Hematopoietic multipotent progenitor cell treated with erythropoietin and hydrocortisone succinate and interleukin-3 and kit ligand, for 8 days (in vitro differentiated cells): ENCODE measurements at regions not wholly inside any gene's neighbourhood (a gene's known extent, or its start where the extent isn't known, plus 50 kb on each side); places are given as distances from the start of the nearest gene placed in this dataset.

Source experiments
- DNase-seq: peaks from one replicate; pipeline ENCODE4 v3.0.0-alpha.2; 2015

DNA sequence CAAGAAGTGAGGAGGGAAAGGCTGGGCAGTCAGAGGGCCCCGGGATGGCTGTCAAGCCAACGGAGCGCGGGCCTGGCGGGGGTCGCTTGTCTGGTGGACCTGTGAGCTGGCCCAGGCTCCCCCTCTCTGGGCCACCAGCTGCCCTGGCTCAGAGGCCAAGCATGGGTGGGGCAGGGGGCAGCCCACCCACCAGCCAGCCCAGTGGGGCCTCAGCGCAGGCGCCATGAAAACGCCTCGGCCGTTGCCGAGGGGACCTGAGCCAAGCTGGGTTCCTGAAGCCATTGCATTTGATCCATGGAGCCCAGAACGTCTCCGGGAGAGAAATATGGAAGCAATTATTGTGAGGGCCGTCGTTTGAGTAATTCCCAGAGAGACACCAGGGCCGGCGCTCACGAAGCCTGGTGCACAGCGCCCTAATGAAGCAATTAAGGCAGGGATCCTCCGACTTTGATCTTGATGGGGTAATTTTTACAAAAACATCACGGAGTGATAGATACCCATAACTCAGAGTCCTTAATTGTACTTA, 90.5 kb upstream of the TTC34 start:
- no peak for DNase-seq

- no peak for DNase-seq
Measured at GRCh38 chr1:2893473-2894120, 92.1 kb upstream of the TTC34 start.

GRCh38 chr1:2894381-2895041, 93.0 kb upstream of the TTC34 start:
- DNase-seq = no peak

DNA sequence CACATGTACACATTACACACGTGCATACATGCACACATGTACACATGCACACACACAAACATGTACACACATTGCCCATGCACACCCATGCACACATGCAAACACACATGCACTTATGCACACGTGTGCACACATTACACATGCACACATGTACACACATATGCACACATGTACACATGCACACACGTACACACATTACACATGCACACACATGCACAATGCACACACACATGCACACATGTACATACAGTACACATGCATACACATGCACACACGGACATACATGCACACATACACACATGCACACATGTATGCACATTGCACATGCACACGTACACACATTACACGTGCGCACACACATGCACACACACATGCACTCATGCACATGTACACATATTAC, 95.3 kb upstream of the TTC34 start:
- no peak for DNase-seq

DNA sequence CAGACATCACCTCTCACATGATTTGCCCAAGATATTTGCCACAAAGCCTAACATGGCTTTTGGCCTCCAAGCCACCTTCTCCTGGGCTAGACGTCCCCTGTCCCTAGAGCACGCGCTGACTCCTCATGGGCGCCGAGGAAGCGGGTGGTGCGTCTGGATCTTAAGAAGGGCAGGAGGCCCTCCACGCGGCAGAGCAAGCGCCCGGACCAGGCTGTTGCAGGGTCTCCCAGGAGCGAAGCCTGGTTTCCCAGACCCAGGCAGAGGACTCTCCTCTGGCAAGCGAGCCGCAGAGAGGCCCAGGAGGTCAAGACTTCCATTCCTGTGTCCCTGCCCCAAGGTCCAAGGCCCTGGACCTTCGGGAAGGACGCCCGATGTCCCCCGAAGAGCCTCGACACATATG, 101.7 kb upstream of the TTC34 start:
- no peak for DNase-seq

GRCh38 chr1:2904191-2904590, 102.7 kb upstream of the TTC34 start:
- no peak for DNase-seq

GRCh38 chr1:2905356-2905755, 103.9 kb upstream of the TTC34 start:
- DNase-seq = no peak

- DNase-seq = no peak
Measured at GRCh38 chr1:2906085-2906484, 104.6 kb upstream of the TTC34 start.

DNA sequence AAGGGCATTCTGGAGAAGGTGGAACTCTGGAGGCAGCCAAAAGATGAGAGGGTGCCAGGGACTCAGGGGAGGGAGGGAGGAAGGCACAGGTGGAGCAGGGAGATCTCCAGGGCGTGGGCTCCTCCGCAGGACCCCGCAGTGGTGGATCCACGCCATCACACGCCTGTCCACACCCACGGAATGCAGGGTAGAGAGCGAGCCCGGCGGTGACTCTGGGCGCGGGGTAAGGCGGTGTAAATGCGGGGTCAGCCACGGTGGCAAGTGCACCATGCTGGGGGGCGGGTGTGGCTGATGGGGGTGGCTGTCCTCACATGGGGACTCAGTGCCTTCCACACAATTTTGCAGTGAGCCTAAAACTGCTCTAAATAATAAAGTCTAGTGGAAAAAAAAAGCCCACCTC, 105.1 kb upstream of the TTC34 start:
- no peak for DNase-seq

DNA sequence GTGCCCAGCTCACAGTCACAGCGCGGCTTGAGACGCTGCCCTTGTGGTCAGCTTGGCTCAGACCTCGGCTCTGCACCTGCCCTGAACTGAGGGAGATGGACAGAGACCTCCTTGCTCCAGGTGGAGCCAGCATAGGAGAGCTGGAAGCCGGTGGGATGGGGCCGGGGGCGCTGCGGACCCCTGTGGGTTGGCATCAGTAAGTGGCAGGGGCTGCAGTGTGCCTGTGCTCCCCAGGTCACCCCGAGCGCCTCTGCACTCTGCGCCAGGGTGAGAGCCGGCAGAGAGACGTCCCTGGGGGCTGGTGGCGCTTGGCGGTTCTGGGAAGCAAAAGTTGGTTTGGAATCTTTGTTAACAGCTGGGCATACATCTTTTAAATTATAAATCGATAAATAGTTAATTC, 105.6 kb upstream of the TTC34 start:
- no peak for DNase-seq

GRCh38 chr1:2908081-2908480, 106.6 kb upstream of the TTC34 start:
- DNase-seq = no peak

GRCh38 chr1:2908561-2908960, 107.1 kb upstream of the TTC34 start:
- DNase-seq = no peak

DNA sequence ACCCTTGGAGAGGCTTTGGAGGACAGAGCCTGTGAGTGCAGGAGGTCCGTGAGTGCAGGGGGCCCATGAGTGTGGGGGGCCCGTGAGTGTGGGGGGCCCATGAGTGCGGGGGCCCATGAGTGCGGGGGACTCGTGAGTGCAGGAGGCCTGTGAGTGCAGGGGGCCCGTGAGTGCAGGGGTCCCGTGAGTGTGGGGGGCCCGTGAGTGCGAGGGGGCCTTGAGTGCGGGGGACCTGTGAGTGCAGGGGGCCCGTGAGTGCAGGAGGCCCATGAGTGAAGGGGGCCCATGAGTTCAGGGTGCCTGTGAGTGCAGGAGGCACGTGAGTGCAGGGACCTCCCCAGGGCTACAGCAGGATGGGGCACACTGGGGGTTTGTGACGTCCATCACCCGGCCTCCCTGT, 108.3 kb upstream of the TTC34 start:
- DNase-seq = no peak

- no peak for DNase-seq
Measured at GRCh38 chr1:2910211-2910610, 108.7 kb upstream of the TTC34 start.

DNA sequence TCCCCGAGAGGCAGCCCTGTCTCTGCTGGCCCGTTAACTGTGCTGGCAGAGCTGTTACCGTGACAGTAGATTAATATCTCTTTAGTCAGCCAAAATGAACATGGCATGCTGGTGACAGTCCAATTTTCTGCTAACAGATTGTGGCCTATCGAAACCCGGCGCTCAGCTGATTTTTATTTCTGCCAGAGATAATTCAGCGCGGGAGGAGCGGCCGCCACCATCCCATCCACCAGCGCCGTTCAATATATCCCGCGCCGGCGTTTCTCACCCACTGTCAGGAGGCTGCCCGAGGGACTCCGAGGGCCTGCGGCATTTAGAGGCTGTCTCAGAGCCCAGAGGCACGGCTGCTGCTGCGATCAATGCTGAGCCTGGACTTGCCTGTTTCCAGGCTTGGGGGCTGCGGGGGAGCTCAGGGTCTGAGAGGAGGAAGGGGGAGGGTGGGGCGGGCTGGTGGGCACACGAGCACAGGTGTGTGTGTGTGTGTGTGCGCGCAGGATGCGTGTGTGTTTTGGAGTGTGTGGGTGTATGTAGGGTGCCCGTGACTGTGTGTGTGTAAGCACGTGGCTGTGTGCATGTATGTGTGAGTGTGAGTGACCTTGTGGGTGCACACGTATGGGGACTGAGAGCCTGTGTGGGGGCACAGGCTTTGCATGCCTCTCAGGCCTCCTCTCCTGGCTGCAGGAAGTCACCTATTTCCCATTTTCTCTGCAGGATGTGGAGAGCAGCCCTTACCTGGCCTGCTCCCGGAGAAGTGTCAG, 109.7 kb upstream of the ACTRT2 start:
- no peak for DNase-seq

GRCh38 chr1:2912424-2913061, 108.7 kb upstream of the ACTRT2 start:
- DNase-seq = no peak

- no peak for DNase-seq
Measured at GRCh38 chr1:2913091-2913490, 108.2 kb upstream of the ACTRT2 start.

DNA sequence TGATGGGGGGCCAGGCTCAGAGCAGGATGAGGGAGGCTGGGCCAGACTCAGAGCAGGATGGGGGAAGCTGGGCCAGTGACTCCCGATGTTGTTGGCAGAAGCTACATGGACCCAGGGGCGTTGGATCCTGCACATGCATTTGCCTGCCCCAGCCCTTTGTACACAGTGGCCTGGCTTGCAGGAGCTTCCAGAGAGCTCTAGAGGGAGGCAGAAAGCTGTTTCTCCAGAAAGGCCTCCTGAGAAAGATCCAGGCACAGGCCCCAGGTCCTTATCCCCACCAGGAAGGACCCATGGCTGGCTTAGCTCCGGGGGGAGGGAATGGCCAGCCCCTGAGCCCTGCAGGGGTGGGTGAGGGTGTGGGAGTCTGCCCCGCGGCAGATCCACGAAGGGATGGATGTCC, 106.6 kb upstream of the ACTRT2 start:
- DNase-seq = no peak

GRCh38 chr1:2916153-2916552, 105.1 kb upstream of the ACTRT2 start:
- DNase-seq = no peak

- DNase-seq = no peak
Measured at GRCh38 chr1:2916706-2917105, 104.6 kb upstream of the ACTRT2 start.

DNA sequence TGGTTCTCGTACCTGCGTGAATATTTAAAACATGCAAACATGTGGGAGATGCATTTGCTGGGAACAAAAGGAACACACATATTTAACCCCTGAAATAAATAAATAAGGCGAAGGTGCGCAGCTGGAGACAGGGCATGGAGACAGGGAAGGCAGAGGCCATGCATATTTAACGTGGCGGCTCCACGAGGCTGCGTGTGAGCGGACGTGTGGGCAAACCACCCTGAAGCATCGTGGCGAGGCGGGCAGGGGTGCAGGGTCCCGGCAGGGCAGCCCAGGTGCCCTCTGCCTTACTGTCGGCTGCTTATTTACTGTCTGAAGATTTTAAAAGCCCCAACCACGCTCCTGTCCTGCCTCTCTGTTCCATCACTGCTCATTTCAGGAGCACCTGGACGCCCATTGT, 104.0 kb upstream of the ACTRT2 start:
- no peak for DNase-seq

DNA sequence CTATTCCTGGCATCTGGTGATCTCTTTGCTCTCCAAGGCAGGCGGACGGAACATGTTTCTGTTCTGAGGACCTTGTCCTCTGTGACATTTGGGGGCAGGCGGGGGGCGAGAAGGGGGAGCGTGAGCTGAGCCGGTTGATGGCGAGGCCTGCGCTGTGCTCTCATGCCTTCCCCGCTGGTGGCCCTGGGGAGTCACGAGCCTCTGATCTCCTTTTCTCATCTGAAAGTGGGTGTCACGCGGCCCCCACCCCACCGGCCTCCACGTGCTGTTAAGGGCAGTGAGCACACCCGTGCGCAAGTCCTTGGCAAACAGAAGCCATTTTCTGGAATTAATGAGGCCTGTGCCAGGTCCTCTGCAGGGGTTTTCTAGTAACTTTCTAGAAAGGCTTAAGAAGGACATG, 102.8 kb upstream of the ACTRT2 start:
- no peak for DNase-seq

GRCh38 chr1:2919841-2920240, 101.4 kb upstream of the ACTRT2 start:
- no peak for DNase-seq
